Cardiac muscle cell (in vitro differentiated cells and primary cell): ENCODE measurements at regions not wholly inside any gene's neighbourhood (a gene's known extent, or its start where the extent isn't known, plus 50 kb on each side); places are given as distances from the start of the nearest gene placed in this dataset.

Source experiments
- DNase-seq, 2 donors: peaks; one replicate each; pipeline versions ENCODE4 v3.0.0 to v3.0.0-alpha.2; 2010 to 2017; ENCODE audit warnings: low read depth in 1 of 2, low spot score in 1 of 2
- H3K27ac ChIP-seq: fragments of 200-600 bp; sonication (generic); 2 replicates; pipeline ENCODE4 v1.5.1; 2016
- H3K27me3 ChIP-seq: fragments of 200-600 bp; sonication (generic); 2 replicates; pipeline ENCODE4 v1.6.0; 2016; ENCODE audit warnings: control low read depth
- H3K36me3 ChIP-seq: fragments of 200-600 bp; sonication (generic); 2 replicates; pipeline ENCODE4 v1.5.1; 2016; ENCODE audit warnings: control low read depth
- H3K4me1 ChIP-seq: fragments of 200-600 bp; sonication (generic); 2 replicates; pipeline ENCODE4 v1.8.1; 2017; ENCODE audit warnings: low read depth, mild to moderate bottlenecking, mixed run types
- H3K4me3 ChIP-seq: fragments of 200-600 bp; sonication (generic); 2 replicates; pipeline ENCODE4 v1.5.1; 2016; ENCODE audit warnings: mild to moderate bottlenecking
- H3K9me3 ChIP-seq: fragments of 200-600 bp; sonication (generic); 2 replicates; pipeline ENCODE4 v1.5.1; 2017; ENCODE audit warnings: low read depth, mild to moderate bottlenecking, control low read depth
- CTCF ChIP-seq: IDR thresholded peaks from 2 replicates; pipeline ENCODE4 v1.5.1; 2012; ENCODE audit warnings: low read depth, mild to moderate bottlenecking, low read length

- Histone ChIP-seq H3K27me3 (no peaks in the 10 kb centered on the region), H3K36me3 (no peaks in the 10 kb centered on the region), H3K9me3 (no peaks in the 10 kb centered on the region), H3K4me3 (no peak overlapping the region), H3K4me1 (peaks cover 15% of the 10 kb centered on the region), H3K27ac (no peak overlapping the region)
- no peak for TF ChIP-seq CTCF
- no peak for DNase-seq
Measured at GRCh38 chr3:31416980-31417379, 115.7 kb upstream of the STT3B start.

- peaks cover 15% of the 10 kb centered on the region for H3K4me1 ChIP-seq
- H3K27me3 ChIP-seq = no peaks in the 10 kb centered on the region
- H3K9me3 ChIP-seq = no peaks in the 10 kb centered on the region
- H3K36me3 ChIP-seq = no peaks in the 10 kb centered on the region
- H3K4me3 ChIP-seq = no peak overlapping the region
- H3K27ac ChIP-seq = no peak overlapping the region
- DNase-seq = no peak
- no peak for TF ChIP-seq CTCF
Measured at GRCh38 chr3:31417486-31417885, 115.2 kb upstream of the STT3B start.

DNA sequence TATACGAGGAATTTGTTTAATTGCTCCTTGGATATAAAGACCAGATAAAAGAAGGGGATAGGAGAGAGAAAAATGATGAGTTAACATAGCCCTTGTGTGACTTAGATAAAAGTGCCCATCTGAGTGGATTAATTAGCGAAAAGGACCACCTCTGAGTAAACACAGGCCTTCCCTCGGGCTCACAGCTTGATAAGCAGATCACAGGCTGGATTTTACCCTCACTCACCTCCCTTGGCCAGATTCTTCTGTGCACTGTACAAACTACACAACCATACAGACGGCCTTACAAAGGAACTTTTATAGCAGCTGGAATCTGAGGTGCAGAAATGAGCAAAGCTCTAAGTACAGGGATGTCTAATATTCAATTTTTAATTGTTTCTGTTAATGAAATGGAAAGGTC lies 112.4 kb upstream of the STT3B start:
- Histone ChIP-seq H3K9me3 (no peaks in the 10 kb centered on the region), H3K4me1 (peaks cover 21% of the 10 kb centered on the region), H3K27ac (no peak overlapping the region), H3K4me3 (no peak overlapping the region), H3K36me3 (no peaks in the 10 kb centered on the region), H3K27me3 (no peaks in the 10 kb centered on the region)
- TF ChIP-seq CTCF = no peak
- DNase-seq = no peak

- Histone ChIP-seq H3K4me3 (no peak overlapping the region), H3K27me3 (no peaks in the 10 kb centered on the region), H3K4me1 (peaks cover 16% of the 10 kb centered on the region), H3K36me3 (no peaks in the 10 kb centered on the region), H3K27ac (no peak overlapping the region), H3K9me3 (no peaks in the 10 kb centered on the region)
- no peak for TF ChIP-seq CTCF
- no peak for DNase-seq
Measured at GRCh38 chr3:31421314-31422048, 111.2 kb upstream of the STT3B start.

- Histone ChIP-seq H3K4me3 (no peak overlapping the region), H3K27ac (no peak overlapping the region), H3K9me3 (no peaks in the 10 kb centered on the region), H3K27me3 (no peaks in the 10 kb centered on the region), H3K4me1 (peaks cover 10% of the 10 kb centered on the region), H3K36me3 (no peaks in the 10 kb centered on the region)
- no peak for DNase-seq
- TF ChIP-seq CTCF = no peak
Measured at GRCh38 chr3:31422237-31422636, 110.5 kb upstream of the STT3B start.

- H3K9me3 ChIP-seq = no peaks in the 10 kb centered on the region
- H3K4me1 ChIP-seq = peaks cover 6% of the 10 kb centered on the region
- no peaks in the 10 kb centered on the region for H3K36me3 ChIP-seq
- no peak overlapping the region for H3K27ac ChIP-seq
- peak in 1 of 2 donors; percentile 23 for DNase-seq
- H3K4me3 ChIP-seq = no peak overlapping the region
- no peaks in the 10 kb centered on the region for H3K27me3 ChIP-seq
- TF ChIP-seq CTCF = no peak
Measured at GRCh38 chr3:31423482-31423881, 109.2 kb upstream of the STT3B start.
